ENCODE measurements at regions not wholly inside any gene's neighbourhood (a gene's known extent, or its start where the extent isn't known, plus 50 kb on each side); places are given as distances from the start of the nearest gene placed in this dataset.

GRCh38 chr7:46195934-46196333 lies 274.9 kb upstream of the IGFBP3 start:
- H3K9me3 ChIP-seq: no peaks in the 10 kb centered on the region
- no peak overlapping the region for H3K27ac ChIP-seq
- TF ChIP-seq POLR2A (IDR thresholded peaks at IDR 0.05) (no peak), CTCF (IDR thresholded peaks at IDR 0.05) (no peak)
- peaks cover 4% of the 10 kb centered on the region for H3K4me1 ChIP-seq
- no peak for DNase-seq
- 77 to 88% methylated on average over 3 of the region's 3 CpGs for WGBS, 2 donors
- H3K4me3 ChIP-seq: no peak overlapping the region
- H3K36me3 ChIP-seq (ENCODE audit: low read depth, missing control alignments): no peaks in the 10 kb centered on the region
- intact Hi-C loops (cut with DNase I; ENCODE audit: low total_unique reads): no loop called here
- H3K27me3 ChIP-seq: no peaks in the 10 kb centered on the region

- intact Hi-C loops (cut with DNase I; ENCODE audit: low total_unique reads): no loop called here
- H3K27me3 ChIP-seq: no peaks in the 10 kb centered on the region
- no peak overlapping the region for H3K27ac ChIP-seq
- TF ChIP-seq CTCF (IDR thresholded peaks at IDR 0.05): no peak
- no peak for TF ChIP-seq POLR2A (IDR thresholded peaks at IDR 0.05)
- no peak overlapping the region for H3K4me3 ChIP-seq
- WGBS, 2 donors: 74 to 75% methylated on average over 3 of the region's 3 CpGs
- DNase-seq: no peak
- no peaks in the 10 kb centered on the region for H3K9me3 ChIP-seq
- H3K4me1 ChIP-seq: no peaks in the 10 kb centered on the region
- H3K36me3 ChIP-seq (ENCODE audit: low read depth, missing control alignments): no peaks in the 10 kb centered on the region
These were observed 271.2 kb upstream of the IGFBP3 start for GRCh38 chr7:46192271-46192670.

- no peaks in the 10 kb centered on the region for H3K4me1 ChIP-seq
- no peak for TF ChIP-seq CTCF (IDR thresholded peaks at IDR 0.05)
- no peak for TF ChIP-seq POLR2A (IDR thresholded peaks at IDR 0.05)
- H3K36me3 ChIP-seq (ENCODE audit: low read depth, missing control alignments): no peaks in the 10 kb centered on the region
- DNase-seq: no peak
- H3K4me3 ChIP-seq: no peak overlapping the region
- intact Hi-C loops (cut with DNase I; ENCODE audit: low total_unique reads): no loop called here
- 93 to 95% methylated on average over 4 of the region's 4 CpGs for WGBS, 2 donors
- no peaks in the 10 kb centered on the region for H3K9me3 ChIP-seq
- H3K27ac ChIP-seq: no peak overlapping the region
- H3K27me3 ChIP-seq: no peaks in the 10 kb centered on the region
These were observed 270.7 kb upstream of the IGFBP3 start for GRCh38 chr7:46191776-46192175.

DNA sequence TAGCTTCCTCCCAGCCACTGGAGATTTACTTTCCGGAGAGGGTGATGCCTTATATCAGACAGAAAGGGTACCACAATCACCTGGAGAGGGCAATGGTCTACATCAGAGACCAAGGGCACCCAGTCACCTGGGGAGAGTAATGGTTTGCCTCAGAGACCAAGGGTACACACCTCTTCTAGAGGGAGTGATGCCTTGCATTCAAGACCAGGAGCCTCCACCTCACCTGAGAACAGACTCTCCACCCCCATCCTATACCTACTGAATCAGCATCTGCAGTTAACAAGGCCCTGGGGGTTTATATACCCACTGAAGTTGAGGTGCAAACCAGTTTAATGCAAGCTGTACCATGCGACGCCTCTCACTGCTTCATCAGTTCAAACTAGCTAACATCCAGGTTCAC lies 270.2 kb upstream of the IGFBP3 start:
- no peak for DNase-seq
- WGBS, 2 donors: 95 to 97% methylated on average over 3 of the region's 3 CpGs
- Histone ChIP-seq H3K9me3 (no peaks in the 10 kb centered on the region), H3K27me3 (no peaks in the 10 kb centered on the region), H3K36me3 (ENCODE audit: low read depth, missing control alignments) (no peaks in the 10 kb centered on the region), H3K27ac (no peak overlapping the region), H3K4me1 (no peaks in the 10 kb centered on the region), H3K4me3 (no peak overlapping the region)
- intact Hi-C loops (cut with DNase I; ENCODE audit: low total_unique reads): no loop called here
- TF ChIP-seq CTCF (IDR thresholded peaks at IDR 0.05) (no peak), POLR2A (IDR thresholded peaks at IDR 0.05) (no peak)

DNA sequence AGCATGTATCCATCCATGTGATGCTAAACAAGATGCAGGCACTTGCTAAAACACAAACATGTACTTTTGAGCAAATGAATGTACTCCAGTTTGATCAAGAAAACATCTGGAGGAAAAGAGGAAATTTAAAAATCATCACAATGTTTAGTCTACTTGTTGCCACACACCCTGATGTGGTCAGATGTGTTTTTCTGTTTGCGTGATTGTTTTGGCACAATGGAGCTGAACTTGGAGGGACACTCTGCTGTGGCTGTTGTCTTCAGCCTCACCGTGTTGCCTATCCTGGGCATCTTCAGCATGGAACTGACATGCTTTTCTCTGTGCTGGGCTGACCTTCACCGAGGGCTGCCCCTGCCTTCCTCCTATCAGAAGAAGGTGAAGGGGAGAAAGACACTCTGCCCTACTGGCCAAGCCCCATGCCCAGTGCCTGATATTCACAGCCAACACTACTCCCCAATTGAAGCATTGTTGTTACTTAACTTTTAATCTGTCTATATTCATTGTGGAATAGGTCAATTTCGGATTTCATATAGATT lies 268.3 kb upstream of the IGFBP3 start:
- H3K36me3 ChIP-seq (ENCODE audit: low read depth, missing control alignments): no peaks in the 10 kb centered on the region
- WGBS, 2 donors: 68 to 79% methylated on average over 4 of the region's 4 CpGs
- H3K9me3 ChIP-seq: no peaks in the 10 kb centered on the region
- no peak overlapping the region for H3K27ac ChIP-seq
- no peaks in the 10 kb centered on the region for H3K27me3 ChIP-seq
- TF ChIP-seq CTCF (IDR thresholded peaks at IDR 0.05) (no peak), POLR2A (IDR thresholded peaks at IDR 0.05) (no peak)
- no peak overlapping the region for H3K4me3 ChIP-seq
- no peak for DNase-seq
- intact Hi-C loops (cut with DNase I; ENCODE audit: low total_unique reads): no loop called here
- no peaks in the 10 kb centered on the region for H3K4me1 ChIP-seq
